HEK293T (cell line): ENCODE measurements at regions not wholly inside any gene's neighbourhood (a gene's known extent, or its start where the extent isn't known, plus 50 kb on each side); places are given as distances from the start of the nearest gene placed in this dataset.

Source experiments
- BHLHE40 ChIP-seq: fragments of 450-650 bp; IDR thresholded peaks from 2 replicates; pipeline ENCODE4 v1.6.1; 2016; ENCODE audit warnings: mild to moderate bottlenecking, moderate library complexity, borderline replicate concordance
- FOXK2 ChIP-seq: fragments of 450-650 bp; IDR thresholded peaks from 2 replicates; pipeline ENCODE4 v1.6.1; 2016; ENCODE audit warnings: mild to moderate bottlenecking
- FOXM1 ChIP-seq: fragments of 450-650 bp; IDR thresholded peaks from 2 replicates; pipeline ENCODE4 v1.6.1; 2017; ENCODE audit warnings: mild to moderate bottlenecking, borderline replicate concordance
- NFRKB ChIP-seq: fragments of 450-650 bp; IDR thresholded peaks from 2 replicates; pipeline ENCODE4 v1.6.1; 2016; ENCODE audit warnings: mild to moderate bottlenecking, moderate library complexity
- SUZ12 ChIP-seq: fragments of 450-650 bp; IDR thresholded peaks from 2 replicates; pipeline ENCODE4 v1.6.1; 2016; ENCODE audit warnings: mild to moderate bottlenecking
- ZNF384 ChIP-seq: fragments of 450-650 bp; IDR thresholded peaks from 2 replicates; pipeline ENCODE4 v1.6.1; 2016

- TF ChIP-seq SUZ12, result no peak
- TF ChIP-seq ZNF384, result no peak
- no peak for TF ChIP-seq FOXK2
- TF ChIP-seq FOXM1, result no peak
- no peak for TF ChIP-seq BHLHE40
- TF ChIP-seq NFRKB, result no peak
Measured at GRCh38 chr13:109644956-109645355, 141.4 kb downstream of the IRS2 start.
